HepG2 (cell line): ENCODE measurements at regions not wholly inside any gene's neighbourhood (a gene's known extent, or its start where the extent isn't known, plus 50 kb on each side); places are given as distances from the start of the nearest gene placed in this dataset.

ENCODE experiments used
- CTCF ChIP-seq: sonication (generic); formaldehyde crosslinking; IDR thresholded peaks from 2 replicates; pipeline ENCODE4 v1.5.0; 2020; ENCODE audit warnings: mild to moderate bottlenecking, missing genetic modification reagents, moderate library complexity
- DMAP1 ChIP-seq: IDR thresholded peaks from 2 replicates; pipeline ENCODE4 v1.6.1; 2016
- MED13 ChIP-seq: sonication (generic); formaldehyde crosslinking; IDR thresholded peaks from 2 replicates; pipeline ENCODE4 v1.5.0; 2020; ENCODE audit warnings: missing genetic modification reagents
- PPARG ChIP-seq: conservative IDR thresholded peaks from 2 replicates; pipeline ENCODE4 v1.6.1; 2016; ENCODE audit warnings: missing biosample characterization, missing genetic modification reagents
- RERE ChIP-seq: IDR thresholded peaks from 2 replicates; pipeline ENCODE4 v1.6.1; 2016; ENCODE audit warnings: low read depth, missing genetic modification reagents, missing compliant biosample characterization
- SMC3 ChIP-seq: IDR thresholded peaks from 2 replicates; pipeline ENCODE4 v1.6.1; 2011; ENCODE audit warnings: low read length, improper control_type of control experiment

- TF ChIP-seq RERE (CRISPR knock-in tag) (no peak), PPARG (CRISPR knock-in tag) (peak; percentile 46; the same call in 1 of the 2 replicates), CTCF (peak; percentile 83), MED13 (no peak), DMAP1 (CRISPR knock-in tag) (no peak), SMC3 (peak; percentile 76)
These were observed 173.0 kb upstream of the DAPK1 start (continued) for GRCh38 chr9:87324613-87325194.
